Neural cell (in vitro differentiated cells): ENCODE measurements at regions not wholly inside any gene's neighbourhood (a gene's known extent, or its start where the extent isn't known, plus 50 kb on each side); places are given as distances from the start of the nearest gene placed in this dataset.

Source experiments
- H2AFZ ChIP-seq: fragments of 200-600, 300-800 bp; sonication (generic), shearing (Covaris generic); 2 replicates; pipeline ENCODE4 v1.6.0; 2014; ENCODE audit warnings: low read depth, mild to moderate bottlenecking, antibody characterized with exemption, low read length, moderate library complexity
- H3F3A ChIP-seq: fragments of 200-600 bp; shearing (Covaris generic); 2 replicates; pipeline ENCODE4 v1.6.1; 2016; ENCODE audit warnings: mild to moderate bottlenecking, moderate library complexity, mixed read lengths, antibody characterized with exemption, low read length; ENCODE audit not compliant: insufficient read depth, poor library complexity, severe bottlenecking
- H3K27ac ChIP-seq: fragments of 200-600, 300-800 bp; sonication (generic), shearing (Covaris generic); 2 replicates; pipeline ENCODE4 v1.5.1; 2014; ENCODE audit warnings: mild to moderate bottlenecking, low read length, moderate library complexity
- H3K27me3 ChIP-seq: fragments of 300-800, 200-600 bp; sonication (generic), shearing (Covaris generic); 2 replicates; pipeline ENCODE4 v1.6.0; 2014; ENCODE audit warnings: mild to moderate bottlenecking, low read depth, low read length, moderate library complexity; ENCODE audit not compliant: insufficient read depth
- H3K36me3 ChIP-seq: fragments of 300-800, 200-600 bp; sonication (generic), shearing (Covaris generic); 2 replicates; pipeline ENCODE4 v1.5.1; 2014; ENCODE audit warnings: mild to moderate bottlenecking, antibody characterized with exemption, low read length, moderate library complexity; ENCODE audit not compliant: insufficient read depth
- H3K4me2 ChIP-seq: fragments of 300-800, 200-600 bp; sonication (generic), shearing (Covaris generic); 2 replicates; pipeline ENCODE4 v1.6.0; 2014; ENCODE audit warnings: mild to moderate bottlenecking, low read length
- H3K4me3 ChIP-seq: fragments of 300-800, 200-600 bp; sonication (generic), shearing (Covaris generic); 2 replicates; pipeline ENCODE4 v1.5.1; 2014; ENCODE audit warnings: mild to moderate bottlenecking, low read length, moderate library complexity
- H3K79me2 ChIP-seq: fragments of 200-600 bp; shearing (Covaris generic); replicated peaks from 2 replicates; pipeline ENCODE4 v1.6.0; 2014; ENCODE audit warnings: mild to moderate bottlenecking, low read length, moderate library complexity; ENCODE audit not compliant: insufficient read depth
- H3K9ac ChIP-seq: fragments of 300-800, 200-600 bp; sonication (generic), shearing (Covaris generic); 2 replicates; pipeline ENCODE4 v1.6.1; 2016; ENCODE audit warnings: mild to moderate bottlenecking, low read length, mixed read lengths
- H3K9me2 ChIP-seq: fragments of 200-600 bp; shearing (Covaris generic); 2 replicates; pipeline ENCODE4 v1.6.1; 2016; ENCODE audit warnings: mild to moderate bottlenecking, low read length, mixed read lengths; ENCODE audit not compliant: insufficient read depth
- H3K9me3 ChIP-seq: fragments of 200-600, 300-800 bp; sonication (generic), shearing (Covaris generic); 2 replicates; pipeline ENCODE4 v1.6.1; 2016; ENCODE audit warnings: mild to moderate bottlenecking, mixed run types, low read length, moderate library complexity, mixed read lengths
- H4K20me1 ChIP-seq: fragments of 200-600 bp; shearing (Covaris generic); 2 replicates; pipeline ENCODE4 v1.6.1; 2016; ENCODE audit warnings: mild to moderate bottlenecking, mixed run types; ENCODE audit not compliant: insufficient read depth
- EP300 ChIP-seq: fragments of 450-650 bp; conservative IDR thresholded peaks from 2 replicates; pipeline ENCODE4 v1.6.1; 2014; ENCODE audit warnings: antibody characterized with exemption, mild to moderate bottlenecking, moderate library complexity; ENCODE audit not compliant: poor library complexity, severe bottlenecking
- EZH2 ChIP-seq: fragments of 200-600, 300-800 bp; shearing (Covaris generic), sonication (generic); IDR thresholded peaks from 2 replicates; pipeline ENCODE4 v1.6.1; 2014; ENCODE audit warnings: antibody characterized with exemption, low read length, borderline replicate concordance, mild to moderate bottlenecking; ENCODE audit not compliant: insufficient read depth, poor library complexity, severe bottlenecking
- MXI1 ChIP-seq: fragments of 450-650 bp; conservative IDR thresholded peaks from 2 replicates; pipeline ENCODE4 v1.6.1; 2014; ENCODE audit warnings: antibody characterized with exemption, mild to moderate bottlenecking; ENCODE audit not compliant: poor library complexity, severe bottlenecking
- POLR2AphosphoS5 ChIP-seq: IDR thresholded peaks from 2 replicates; pipeline ENCODE4 v1.6.1; 2012
- RAD21 ChIP-seq: fragments of 450-650 bp; conservative IDR thresholded peaks from 2 replicates; pipeline ENCODE4 v1.6.1; 2014; ENCODE audit warnings: antibody characterized with exemption, mild to moderate bottlenecking, moderate library complexity
- SMC3 ChIP-seq: fragments of 450-650 bp; conservative IDR thresholded peaks from 2 replicates; pipeline ENCODE4 v1.6.1; 2014; ENCODE audit warnings: antibody characterized with exemption, mild to moderate bottlenecking, moderate library complexity; ENCODE audit not compliant: poor library complexity
- TAF1 ChIP-seq: IDR thresholded peaks from 2 replicates; pipeline ENCODE4 v1.6.1; 2012; ENCODE audit warnings: low read depth
- TF ChIP-seq, protein P1 (sequence below): fragments of 450-650 bp; IDR thresholded peaks from 2 replicates; pipeline ENCODE4 v1.5.1; 2014; ENCODE audit warnings: antibody characterized with exemption, mild to moderate bottlenecking, moderate library complexity; ENCODE audit not compliant: poor library complexity, severe bottlenecking
- TF ChIP-seq, protein P2 (sequence below): IDR thresholded peaks from 2 replicates; pipeline ENCODE4 v1.6.1; 2012; ENCODE audit warnings: borderline replicate concordance

DNA sequence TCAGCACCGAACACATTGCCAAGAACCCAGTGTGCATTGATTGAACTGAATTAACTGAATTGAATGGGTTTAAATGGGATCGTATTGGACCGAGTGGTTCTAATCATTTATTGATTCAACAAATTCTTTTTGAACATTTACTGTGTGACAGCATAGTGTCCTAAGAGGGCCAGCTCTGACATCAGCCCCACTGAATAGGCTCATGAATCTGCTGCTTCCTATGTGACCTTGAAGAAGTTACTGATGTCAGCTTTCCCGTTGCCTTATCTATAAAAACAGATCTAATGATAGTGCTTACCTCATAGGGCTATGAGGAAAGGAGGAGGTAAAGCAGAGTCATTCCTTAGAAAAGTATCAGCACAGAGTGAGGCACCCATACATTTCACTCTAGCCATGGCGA, 226.3 kb downstream of the CBLN1 start:
- H3F3A ChIP-seq = no peaks in the 10 kb centered on the region
- H3K9ac ChIP-seq = no peak overlapping the region
- H3K9me3 ChIP-seq = no peaks in the 10 kb centered on the region
- TF ChIP-seq RAD21 = no peak
- no peak for TF ChIP-seq EP300
- H3K27ac ChIP-seq = no peak overlapping the region
- H3K36me3 ChIP-seq = no peaks in the 10 kb centered on the region
- H3K4me2 ChIP-seq = no peak overlapping the region
- H4K20me1 ChIP-seq = no peaks in the 10 kb centered on the region
- H3K79me2 ChIP-seq = no peaks in the 10 kb centered on the region
- no peaks in the 10 kb centered on the region for H3K27me3 ChIP-seq
- no peak overlapping the region for H2AFZ ChIP-seq
- H3K4me3 ChIP-seq = no peak overlapping the region
- no peaks in the 10 kb centered on the region for H3K9me2 ChIP-seq

DNA sequence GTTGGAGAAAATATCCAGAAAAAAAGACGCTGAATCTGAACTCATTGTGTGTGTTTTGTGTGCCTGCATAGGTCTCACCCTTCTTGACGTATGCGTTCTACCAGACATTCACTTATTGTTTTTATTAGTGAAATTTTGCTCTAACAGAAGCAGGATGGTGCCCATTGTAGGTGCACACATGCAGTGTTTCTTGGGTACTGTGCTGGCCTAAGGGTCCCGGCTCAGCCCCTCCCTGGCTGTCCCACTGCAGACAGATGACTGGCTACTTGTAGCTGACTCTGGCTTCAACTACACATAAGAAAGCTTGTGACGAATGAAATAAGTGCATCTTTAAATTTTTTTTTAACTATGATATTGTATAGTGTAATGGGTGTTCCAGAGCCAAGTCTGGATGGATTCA, 227.0 kb downstream of the CBLN1 start:
- no peaks in the 10 kb centered on the region for H3F3A ChIP-seq
- no peaks in the 10 kb centered on the region for H3K9me3 ChIP-seq
- H3K4me2 ChIP-seq = no peak overlapping the region
- TF ChIP-seq POLR2AphosphoS5 (no peak), MXI1 (no peak), TAF1 (no peak), SMC3 (no peak), EZH2 (no peak), EP300 (no peak), RAD21 (no peak)
- TF ChIP-seq, protein P1, sequence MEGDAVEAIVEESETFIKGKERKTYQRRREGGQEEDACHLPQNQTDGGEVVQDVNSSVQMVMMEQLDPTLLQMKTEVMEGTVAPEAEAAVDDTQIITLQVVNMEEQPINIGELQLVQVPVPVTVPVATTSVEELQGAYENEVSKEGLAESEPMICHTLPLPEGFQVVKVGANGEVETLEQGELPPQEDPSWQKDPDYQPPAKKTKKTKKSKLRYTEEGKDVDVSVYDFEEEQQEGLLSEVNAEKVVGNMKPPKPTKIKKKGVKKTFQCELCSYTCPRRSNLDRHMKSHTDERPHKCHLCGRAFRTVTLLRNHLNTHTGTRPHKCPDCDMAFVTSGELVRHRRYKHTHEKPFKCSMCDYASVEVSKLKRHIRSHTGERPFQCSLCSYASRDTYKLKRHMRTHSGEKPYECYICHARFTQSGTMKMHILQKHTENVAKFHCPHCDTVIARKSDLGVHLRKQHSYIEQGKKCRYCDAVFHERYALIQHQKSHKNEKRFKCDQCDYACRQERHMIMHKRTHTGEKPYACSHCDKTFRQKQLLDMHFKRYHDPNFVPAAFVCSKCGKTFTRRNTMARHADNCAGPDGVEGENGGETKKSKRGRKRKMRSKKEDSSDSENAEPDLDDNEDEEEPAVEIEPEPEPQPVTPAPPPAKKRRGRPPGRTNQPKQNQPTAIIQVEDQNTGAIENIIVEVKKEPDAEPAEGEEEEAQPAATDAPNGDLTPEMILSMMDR = no peak
- TF ChIP-seq, protein P2, sequence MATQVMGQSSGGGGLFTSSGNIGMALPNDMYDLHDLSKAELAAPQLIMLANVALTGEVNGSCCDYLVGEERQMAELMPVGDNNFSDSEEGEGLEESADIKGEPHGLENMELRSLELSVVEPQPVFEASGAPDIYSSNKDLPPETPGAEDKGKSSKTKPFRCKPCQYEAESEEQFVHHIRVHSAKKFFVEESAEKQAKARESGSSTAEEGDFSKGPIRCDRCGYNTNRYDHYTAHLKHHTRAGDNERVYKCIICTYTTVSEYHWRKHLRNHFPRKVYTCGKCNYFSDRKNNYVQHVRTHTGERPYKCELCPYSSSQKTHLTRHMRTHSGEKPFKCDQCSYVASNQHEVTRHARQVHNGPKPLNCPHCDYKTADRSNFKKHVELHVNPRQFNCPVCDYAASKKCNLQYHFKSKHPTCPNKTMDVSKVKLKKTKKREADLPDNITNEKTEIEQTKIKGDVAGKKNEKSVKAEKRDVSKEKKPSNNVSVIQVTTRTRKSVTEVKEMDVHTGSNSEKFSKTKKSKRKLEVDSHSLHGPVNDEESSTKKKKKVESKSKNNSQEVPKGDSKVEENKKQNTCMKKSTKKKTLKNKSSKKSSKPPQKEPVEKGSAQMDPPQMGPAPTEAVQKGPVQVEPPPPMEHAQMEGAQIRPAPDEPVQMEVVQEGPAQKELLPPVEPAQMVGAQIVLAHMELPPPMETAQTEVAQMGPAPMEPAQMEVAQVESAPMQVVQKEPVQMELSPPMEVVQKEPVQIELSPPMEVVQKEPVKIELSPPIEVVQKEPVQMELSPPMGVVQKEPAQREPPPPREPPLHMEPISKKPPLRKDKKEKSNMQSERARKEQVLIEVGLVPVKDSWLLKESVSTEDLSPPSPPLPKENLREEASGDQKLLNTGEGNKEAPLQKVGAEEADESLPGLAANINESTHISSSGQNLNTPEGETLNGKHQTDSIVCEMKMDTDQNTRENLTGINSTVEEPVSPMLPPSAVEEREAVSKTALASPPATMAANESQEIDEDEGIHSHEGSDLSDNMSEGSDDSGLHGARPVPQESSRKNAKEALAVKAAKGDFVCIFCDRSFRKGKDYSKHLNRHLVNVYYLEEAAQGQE = no peak
- H3K4me3 ChIP-seq = no peak overlapping the region
- no peak overlapping the region for H3K27ac ChIP-seq
- no peaks in the 10 kb centered on the region for H3K79me2 ChIP-seq
- H3K36me3 ChIP-seq = no peaks in the 10 kb centered on the region
- H3K9ac ChIP-seq = no peak overlapping the region
- H3K27me3 ChIP-seq = no peaks in the 10 kb centered on the region
- H2AFZ ChIP-seq = no peak overlapping the region
- H3K9me2 ChIP-seq = no peaks in the 10 kb centered on the region
- no peaks in the 10 kb centered on the region for H4K20me1 ChIP-seq

DNA sequence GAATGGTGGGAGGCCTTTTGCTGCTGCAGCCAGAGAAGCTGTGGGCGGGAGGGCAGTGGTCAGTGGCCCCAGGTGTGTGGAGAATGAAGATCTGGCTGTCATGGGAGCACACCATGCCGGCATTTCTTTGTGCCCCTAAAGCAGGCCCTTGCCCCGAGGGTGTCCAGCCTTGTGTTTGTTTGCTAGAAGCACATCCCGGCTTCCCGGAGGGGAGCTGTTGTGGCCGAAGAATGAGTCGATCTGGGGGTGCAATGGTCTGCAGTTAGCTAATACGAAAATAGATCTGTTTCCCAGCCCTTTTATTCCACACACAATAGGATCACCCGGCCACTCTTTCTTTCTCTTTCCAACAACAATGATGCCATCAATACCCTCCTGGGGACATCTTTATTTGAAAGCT, 228.8 kb downstream of the CBLN1 start:
- Histone ChIP-seq H3K9ac (no peak overlapping the region), H3K9me2 (no peaks in the 10 kb centered on the region), H3K27me3 (no peaks in the 10 kb centered on the region), H3K9me3 (no peaks in the 10 kb centered on the region), H3K4me2 (no peak overlapping the region), H3K79me2 (no peaks in the 10 kb centered on the region), H3K36me3 (no peaks in the 10 kb centered on the region), H3K4me3 (no peak overlapping the region), H4K20me1 (no peaks in the 10 kb centered on the region), H3K27ac (no peak overlapping the region), H2AFZ (no peak overlapping the region), H3F3A (no peaks in the 10 kb centered on the region)
- TF ChIP-seq SMC3 (no peak), EZH2 (no peak), POLR2AphosphoS5 (no peak), MXI1 (no peak), TAF1 (no peak), EP300 (no peak), RAD21 (no peak)
- TF ChIP-seq, protein P1 = no peak
- TF ChIP-seq, protein P2 = no peak
